ENCODE measurements at regions not wholly inside any gene's neighbourhood (a gene's known extent, or its start where the extent isn't known, plus 50 kb on each side); places are given as distances from the start of the nearest gene placed in this dataset.

DNA sequence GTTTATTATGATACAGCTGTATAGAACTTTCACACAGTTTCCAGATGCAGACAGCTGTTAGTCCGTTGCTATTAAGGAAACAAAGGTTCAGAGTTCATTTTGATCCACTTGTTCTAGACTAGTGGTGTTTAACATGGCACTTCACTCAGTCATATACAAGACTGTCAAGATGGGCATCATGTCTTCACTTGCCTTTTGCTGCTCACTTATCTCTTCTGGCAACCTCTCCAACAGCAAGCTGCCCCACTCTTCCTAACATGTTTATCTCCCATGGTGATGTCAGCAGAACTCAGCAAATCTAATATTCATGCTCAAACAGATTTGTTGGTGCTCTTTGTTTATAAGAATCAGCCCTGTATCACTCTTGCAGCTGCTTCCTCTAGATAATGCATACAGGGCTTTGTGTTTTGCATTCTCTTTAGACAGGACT lies 236.2 kb upstream of the HAND2 start (continued):
- TF ChIP-seq, protein P1, sequence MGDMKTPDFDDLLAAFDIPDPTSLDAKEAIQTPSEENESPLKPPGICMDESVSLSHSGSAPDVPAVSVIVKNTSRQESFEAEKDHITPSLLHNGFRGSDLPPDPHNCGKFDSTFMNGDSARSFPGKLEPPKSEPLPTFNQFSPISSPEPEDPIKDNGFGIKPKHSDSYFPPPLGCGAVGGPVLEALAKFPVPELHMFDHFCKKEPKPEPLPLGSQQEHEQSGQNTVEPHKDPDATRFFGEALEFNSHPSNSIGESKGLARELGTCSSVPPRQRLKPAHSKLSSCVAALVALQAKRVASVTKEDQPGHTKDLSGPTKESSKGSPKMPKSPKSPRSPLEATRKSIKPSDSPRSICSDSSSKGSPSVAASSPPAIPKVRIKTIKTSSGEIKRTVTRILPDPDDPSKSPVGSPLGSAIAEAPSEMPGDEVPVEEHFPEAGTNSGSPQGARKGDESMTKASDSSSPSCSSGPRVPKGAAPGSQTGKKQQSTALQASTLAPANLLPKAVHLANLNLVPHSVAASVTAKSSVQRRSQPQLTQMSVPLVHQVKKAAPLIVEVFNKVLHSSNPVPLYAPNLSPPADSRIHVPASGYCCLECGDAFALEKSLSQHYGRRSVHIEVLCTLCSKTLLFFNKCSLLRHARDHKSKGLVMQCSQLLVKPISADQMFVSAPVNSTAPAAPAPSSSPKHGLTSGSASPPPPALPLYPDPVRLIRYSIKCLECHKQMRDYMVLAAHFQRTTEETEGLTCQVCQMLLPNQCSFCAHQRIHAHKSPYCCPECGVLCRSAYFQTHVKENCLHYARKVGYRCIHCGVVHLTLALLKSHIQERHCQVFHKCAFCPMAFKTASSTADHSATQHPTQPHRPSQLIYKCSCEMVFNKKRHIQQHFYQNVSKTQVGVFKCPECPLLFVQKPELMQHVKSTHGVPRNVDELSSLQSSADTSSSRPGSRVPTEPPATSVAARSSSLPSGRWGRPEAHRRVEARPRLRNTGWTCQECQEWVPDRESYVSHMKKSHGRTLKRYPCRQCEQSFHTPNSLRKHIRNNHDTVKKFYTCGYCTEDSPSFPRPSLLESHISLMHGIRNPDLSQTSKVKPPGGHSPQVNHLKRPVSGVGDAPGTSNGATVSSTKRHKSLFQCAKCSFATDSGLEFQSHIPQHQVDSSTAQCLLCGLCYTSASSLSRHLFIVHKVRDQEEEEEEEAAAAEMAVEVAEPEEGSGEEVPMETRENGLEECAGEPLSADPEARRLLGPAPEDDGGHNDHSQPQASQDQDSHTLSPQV (IDR thresholded peaks at IDR 0.05), result no peak
- TF ChIP-seq, protein P2, sequence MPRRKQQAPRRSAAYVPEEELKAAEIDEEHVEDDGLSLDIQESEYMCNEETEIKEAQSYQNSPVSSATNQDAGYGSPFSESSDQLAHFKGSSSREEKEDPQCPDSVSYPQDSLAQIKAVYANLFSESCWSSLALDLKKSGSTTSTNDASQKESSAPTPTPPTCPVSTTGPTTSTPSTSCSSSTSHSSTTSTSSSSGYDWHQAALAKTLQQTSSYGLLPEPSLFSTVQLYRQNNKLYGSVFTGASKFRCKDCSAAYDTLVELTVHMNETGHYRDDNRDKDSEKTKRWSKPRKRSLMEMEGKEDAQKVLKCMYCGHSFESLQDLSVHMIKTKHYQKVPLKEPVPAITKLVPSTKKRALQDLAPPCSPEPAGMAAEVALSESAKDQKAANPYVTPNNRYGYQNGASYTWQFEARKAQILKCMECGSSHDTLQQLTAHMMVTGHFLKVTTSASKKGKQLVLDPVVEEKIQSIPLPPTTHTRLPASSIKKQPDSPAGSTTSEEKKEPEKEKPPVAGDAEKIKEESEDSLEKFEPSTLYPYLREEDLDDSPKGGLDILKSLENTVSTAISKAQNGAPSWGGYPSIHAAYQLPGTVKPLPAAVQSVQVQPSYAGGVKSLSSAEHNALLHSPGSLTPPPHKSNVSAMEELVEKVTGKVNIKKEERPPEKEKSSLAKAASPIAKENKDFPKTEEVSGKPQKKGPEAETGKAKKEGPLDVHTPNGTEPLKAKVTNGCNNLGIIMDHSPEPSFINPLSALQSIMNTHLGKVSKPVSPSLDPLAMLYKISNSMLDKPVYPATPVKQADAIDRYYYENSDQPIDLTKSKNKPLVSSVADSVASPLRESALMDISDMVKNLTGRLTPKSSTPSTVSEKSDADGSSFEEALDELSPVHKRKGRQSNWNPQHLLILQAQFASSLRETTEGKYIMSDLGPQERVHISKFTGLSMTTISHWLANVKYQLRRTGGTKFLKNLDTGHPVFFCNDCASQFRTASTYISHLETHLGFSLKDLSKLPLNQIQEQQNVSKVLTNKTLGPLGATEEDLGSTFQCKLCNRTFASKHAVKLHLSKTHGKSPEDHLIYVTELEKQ (CRISPR knock-in tag; IDR thresholded peaks at IDR 0.05), result no peak
- TF ChIP-seq CHCHD3 (CRISPR knock-in tag; IDR thresholded peaks at IDR 0.05) (no peak), HDAC1 (IDR thresholded peaks at IDR 0.05) (peak in 1 of 2 experiments; percentile 88; a peak in 2 of 4 replicates), MAFG (tag; conservative IDR thresholded peaks at IDR 0.05) (peak; percentile 30), CBFA2T3 (IDR thresholded peaks at IDR 0.05) (peak; percentile 92), NFIC (IDR thresholded peaks at IDR 0.05) (peak; percentile 76), KDM1A (IDR thresholded peaks at IDR 0.05) (peak; percentile 96 to 97), ZZZ3 (IDR thresholded peaks at IDR 0.05) (no peak), ZNF407 (IDR thresholded peaks at IDR 0.05; ENCODE audit: low read depth) (no peak), POLR3A (IDR thresholded peaks at IDR 0.05; ENCODE audit: borderline replicate concordance, extremely low read depth, insufficient read depth, insufficient read length) (no peak)
- TF ChIP-seq, protein P3, sequence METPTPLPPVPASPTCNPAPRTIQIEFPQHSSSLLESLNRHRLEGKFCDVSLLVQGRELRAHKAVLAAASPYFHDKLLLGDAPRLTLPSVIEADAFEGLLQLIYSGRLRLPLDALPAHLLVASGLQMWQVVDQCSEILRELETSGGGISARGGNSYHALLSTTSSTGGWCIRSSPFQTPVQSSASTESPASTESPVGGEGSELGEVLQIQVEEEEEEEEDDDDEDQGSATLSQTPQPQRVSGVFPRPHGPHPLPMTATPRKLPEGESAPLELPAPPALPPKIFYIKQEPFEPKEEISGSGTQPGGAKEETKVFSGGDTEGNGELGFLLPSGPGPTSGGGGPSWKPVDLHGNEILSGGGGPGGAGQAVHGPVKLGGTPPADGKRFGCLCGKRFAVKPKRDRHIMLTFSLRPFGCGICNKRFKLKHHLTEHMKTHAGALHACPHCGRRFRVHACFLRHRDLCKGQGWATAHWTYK (CRISPR knock-in tag; IDR thresholded peaks at IDR 0.05), result no peak

All from K562 (cell line).